Activated CD4-positive, CD25-positive, alpha-beta regulatory T cell treated with anti-CD3 and anti-CD28 coated beads, Interleukin-2, amount 50 U/mL, for 16 hours (primary cell): ENCODE measurements at regions not wholly inside any gene's neighbourhood (a gene's known extent, or its start where the extent isn't known, plus 50 kb on each side); places are given as distances from the start of the nearest gene placed in this dataset.
"Not testable (repeated sequence)": the region's sequence is repeated elsewhere in the genome, so short reads cannot be mapped to it uniquely, and the experiment has no call there.

ENCODE experiments used
- DNase-seq: peaks from one replicate; pipeline ENCODE4 v3.0.0-alpha.2; 2020; ENCODE audit warnings: low read depth, low spot score

GRCh38 chr4:11866391-11866790, 437.7 kb upstream of the HS3ST1 start:
- no peak for DNase-seq

- DNase-seq, result no peak
Measured at GRCh38 chr4:11860996-11861395, 432.3 kb upstream of the HS3ST1 start.

- DNase-seq, result no peak
Measured at GRCh38 chr4:11857881-11858280, 429.2 kb upstream of the HS3ST1 start.

DNA sequence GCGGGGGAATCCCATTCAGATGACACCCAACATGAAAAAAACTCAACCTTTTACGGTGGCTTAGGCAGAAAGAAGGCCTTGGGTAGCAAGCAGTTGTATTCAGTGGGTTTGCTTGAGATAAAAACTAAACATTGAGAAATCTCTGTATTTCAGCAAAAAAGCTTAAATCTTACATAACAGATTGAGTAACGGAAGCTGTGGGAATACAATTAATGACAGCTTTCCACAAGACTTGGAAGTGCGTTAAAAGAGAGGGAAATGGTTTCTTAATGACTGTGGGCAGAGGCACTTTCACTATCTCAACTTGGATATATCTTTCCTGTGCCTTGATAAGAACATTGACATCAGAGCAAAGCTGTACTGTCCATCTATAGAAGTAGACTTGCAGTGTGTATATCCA, 418.5 kb upstream of the HS3ST1 start:
- DNase-seq, result no peak

DNA sequence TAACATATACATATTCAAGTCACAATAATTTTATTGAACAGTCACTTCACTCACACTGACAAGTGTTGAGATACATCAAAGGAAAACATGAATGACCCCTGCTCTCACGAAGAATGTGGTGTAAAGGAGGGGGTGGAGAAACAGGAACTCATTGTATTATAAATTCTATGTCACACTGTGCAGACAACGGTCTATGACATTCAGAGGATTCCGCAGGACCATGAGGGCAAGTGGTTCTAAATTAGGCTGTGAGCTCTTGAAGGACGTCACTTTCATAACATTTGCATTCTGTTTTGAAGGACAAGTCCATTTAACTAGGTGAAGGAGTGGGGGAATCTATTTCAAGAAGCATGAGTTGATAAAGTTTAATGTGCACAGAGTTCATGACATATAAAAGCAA, 415.2 kb upstream of the HS3ST1 start:
- DNase-seq, result no peak

DNA sequence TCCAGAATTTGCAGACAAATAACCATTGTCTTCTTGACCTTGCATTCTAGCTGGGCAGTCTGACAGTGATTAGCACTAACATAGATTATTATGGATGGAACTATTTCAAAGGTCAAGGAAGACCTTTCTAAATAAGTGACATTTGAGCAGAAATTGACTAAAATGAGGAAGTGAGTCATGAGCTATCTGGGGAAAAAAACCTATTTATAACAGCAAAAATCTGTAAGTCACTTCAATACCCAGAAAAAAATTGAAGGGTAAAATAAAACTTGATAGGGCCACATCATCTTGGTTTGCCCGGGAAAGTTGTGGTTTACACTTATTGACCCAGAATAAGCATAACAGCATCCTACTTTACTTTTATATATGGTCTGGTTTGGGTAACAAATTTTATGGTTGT, 414.6 kb upstream of the HS3ST1 start:
- DNase-seq, result no peak

GRCh38 chr4:11842620-11843263, 414.0 kb upstream of the HS3ST1 start:
- DNase-seq, result no peak

GRCh38 chr4:11839889-11840288, 411.2 kb upstream of the HS3ST1 start:
- DNase-seq, result no peak

DNA sequence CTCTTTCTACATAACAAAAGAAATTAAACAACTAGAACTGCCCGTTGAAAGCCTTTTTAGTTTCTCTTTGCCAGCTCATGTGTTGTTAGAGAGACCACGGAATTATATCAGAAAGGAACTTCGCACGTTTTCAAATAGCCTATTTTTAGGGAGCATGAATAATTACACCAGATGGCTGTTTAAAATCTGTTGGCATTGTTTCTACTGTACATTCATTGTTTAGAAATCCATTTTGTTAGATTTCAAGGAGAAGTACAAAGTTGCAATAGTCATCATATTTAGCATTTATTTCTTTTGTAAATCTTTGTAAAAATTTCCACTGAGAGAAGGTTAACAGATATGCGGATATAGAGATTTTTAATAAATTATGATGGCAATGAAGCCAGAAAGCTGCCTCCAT, 403.0 kb upstream of the HS3ST1 start:
- DNase-seq, result no peak

DNA sequence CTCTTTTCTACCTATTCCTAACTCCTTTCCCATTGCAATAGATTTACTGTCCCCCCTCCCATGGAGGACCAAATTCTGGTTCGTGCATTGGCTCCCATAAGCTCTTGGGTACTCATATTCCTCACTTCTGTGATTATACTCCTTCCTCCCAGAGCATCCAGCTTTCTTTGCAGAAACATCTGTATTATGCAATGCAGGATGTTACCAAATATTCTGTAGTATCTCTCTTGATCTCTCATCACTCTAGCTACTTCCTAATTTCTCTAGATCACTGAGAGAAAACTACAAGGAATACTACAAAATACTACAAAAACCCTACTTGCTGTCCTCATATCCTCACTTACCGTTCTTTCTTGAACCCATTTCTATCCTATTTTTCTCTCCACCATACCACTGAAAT, 395.9 kb upstream of the HS3ST1 start:
- DNase-seq, result no peak

- DNase-seq, result no peak
Measured at GRCh38 chr4:11821772-11822430, 393.2 kb upstream of the HS3ST1 start.

DNA sequence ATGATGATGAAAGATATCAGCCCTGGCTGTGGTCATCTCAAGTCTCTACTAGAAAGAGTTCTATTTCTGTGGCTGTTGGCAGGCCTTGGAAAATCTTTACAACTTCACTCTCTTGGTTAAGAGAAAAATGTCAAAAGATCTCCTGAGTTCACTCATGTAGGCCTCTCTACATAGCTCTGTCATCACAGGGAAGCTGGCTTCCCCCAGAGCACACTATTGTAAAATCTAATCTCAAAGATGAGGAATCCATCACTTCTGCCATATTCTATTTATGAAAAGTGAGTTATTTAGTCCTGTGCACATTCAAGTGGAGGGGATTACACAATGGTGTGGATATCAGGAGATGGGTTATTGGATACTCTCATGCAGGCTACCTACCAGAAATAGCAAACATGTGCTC, 388.4 kb upstream of the HS3ST1 start:
- DNase-seq, result no peak

- DNase-seq, result no peak
Measured at GRCh38 chr4:11814758-11815157, 386.1 kb upstream of the HS3ST1 start.

DNA sequence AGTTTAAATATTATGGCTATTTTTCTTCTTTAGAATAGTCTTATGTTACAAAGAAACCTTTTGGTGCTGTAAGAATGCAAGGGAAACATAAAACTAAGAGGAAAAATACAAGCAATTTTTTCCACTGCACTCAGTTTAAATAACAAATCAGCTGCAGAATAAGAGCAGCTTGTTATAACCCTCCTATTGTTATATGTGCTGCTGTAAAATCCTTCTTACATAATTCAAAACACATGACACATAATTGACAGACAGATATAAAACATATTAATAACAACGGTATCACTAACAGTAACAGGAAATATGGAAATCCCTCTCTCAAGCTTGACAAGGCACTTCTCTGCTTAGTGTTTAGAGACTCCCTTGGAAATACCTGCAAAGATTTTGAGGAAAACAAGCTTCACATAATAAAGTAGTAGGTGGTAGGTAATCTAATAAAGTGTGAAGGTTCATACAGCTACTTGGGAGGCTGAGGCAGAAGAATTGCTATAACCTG, 385.3 kb upstream of the HS3ST1 start:
- no peak for DNase-seq

DNA sequence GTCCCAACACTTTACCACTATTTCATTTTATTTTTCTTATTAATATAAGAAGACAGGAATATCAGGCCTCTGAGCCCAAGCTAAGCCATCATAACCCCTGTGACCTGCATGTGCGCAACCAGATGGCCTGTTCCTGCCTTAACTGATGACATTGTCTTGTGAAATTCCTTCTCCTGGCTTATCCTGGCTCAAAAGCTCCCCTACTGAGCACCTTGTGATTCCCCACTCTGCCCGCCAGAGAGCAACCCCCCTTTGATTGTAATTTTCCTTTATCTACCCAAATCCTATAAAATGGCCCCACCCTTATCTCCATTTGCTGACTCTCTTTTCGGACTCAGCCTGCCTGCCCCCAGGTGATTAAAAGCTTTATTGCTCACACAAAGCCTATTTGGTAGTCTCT, 382.8 kb upstream of the HS3ST1 start:
- not testable (repeated sequence) for DNase-seq

DNA sequence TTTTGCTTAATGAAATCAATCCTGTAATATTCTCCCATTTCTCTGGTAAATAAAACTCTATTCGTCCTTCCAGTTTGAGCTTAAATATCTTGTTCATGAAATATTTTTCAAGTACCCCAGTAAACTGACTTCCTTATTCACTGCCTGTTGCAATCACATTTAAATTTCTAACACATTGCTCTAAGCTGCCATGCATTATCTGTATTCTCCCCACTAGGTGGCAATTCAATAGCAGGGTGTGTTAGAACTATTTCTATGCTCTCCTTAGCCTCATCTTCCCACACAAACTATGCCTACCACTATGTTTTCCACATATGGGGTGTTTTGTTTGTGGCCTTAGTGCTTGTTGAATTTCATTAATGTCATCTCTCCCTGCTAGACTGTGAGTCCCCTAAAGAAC, 377.1 kb upstream of the HS3ST1 start:
- no peak for DNase-seq

DNA sequence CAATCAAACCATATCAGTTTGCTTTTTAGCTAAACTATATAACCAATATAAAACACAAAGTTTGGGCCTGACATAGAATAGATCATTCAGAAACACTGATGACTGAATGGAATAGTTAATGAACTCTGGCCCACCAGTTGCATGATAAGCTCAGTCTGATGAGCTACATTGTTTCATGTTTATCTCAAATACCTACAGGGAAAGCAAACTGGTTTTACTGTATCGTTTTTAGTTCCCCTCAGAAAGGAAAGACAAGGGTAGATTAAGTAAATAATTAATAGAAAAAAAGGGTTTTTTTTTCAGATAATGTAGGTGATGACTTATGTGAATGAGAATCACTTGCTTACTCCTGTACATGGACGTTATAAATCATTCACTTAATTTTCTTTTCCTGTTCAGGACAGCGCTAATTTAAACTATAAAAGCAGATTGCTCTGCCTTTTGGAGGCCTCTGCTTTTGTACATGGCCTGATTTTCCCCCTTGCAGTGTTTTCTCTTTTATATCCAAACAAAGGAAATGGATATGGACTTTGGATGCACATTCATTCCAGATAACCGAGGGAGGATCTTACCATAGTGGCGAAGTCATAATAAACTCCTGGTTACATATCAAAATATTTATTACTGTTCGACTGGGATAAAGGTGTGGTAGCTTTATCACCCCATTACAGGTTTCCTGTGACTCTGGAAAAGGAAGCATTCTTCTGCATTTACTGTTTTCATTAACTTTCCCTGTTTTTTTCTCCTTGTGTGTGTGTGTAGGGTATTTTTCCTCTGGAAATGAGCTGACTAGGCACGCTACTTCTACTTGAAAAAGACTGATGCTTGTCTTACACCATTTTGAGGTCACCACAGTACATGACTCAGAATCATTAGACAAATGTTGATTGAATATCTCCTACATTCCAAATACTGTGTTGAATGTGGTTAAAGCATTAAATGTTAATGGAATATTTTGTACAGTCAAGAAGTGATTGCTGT, 373.1 kb upstream of the HS3ST1 start:
- no peak for DNase-seq

GRCh38 chr4:11799196-11799595, 370.5 kb upstream of the HS3ST1 start:
- no peak for DNase-seq

DNA sequence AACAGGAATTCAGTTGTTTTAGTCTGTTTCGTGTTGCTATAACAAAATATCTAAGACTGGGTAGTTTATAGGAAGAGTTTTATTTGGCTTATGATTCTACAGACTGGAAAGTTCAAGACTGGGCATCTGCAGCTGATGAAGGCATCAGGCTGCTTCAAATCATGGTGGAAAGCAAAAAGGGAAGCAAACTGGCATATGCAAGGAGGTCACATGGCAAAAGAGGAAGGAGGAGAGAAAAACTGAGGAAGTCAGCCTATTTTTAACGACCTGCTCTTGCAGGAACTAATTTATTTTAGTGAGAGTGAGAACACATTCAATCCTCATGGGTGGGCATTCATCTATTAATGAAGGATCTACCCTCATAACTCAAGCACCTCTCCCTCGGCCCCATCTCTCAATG, 363.1 kb upstream of the HS3ST1 start:
- no peak for DNase-seq

- DNase-seq, result no peak
Measured at GRCh38 chr4:11790230-11790629, 361.5 kb upstream of the HS3ST1 start.

DNA sequence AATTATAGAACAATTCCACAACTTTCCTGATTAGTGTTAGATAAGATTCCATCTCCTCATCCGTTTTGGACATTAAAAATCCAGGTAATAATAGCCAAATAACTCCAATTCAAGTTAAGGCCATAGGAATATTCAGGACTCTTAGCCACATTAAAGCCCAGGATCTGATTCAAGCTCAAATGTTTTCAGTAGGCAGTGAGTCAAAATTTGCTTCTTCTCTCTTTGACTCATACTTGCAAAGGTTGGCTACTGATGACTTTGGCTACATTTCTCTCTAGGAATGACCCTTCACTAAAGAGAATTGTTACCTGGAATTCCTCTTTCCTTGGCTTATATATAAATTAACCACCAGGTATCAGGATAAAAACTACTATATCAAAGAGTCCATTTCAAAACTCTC, 354.9 kb upstream of the HS3ST1 start:
- no peak for DNase-seq

DNA sequence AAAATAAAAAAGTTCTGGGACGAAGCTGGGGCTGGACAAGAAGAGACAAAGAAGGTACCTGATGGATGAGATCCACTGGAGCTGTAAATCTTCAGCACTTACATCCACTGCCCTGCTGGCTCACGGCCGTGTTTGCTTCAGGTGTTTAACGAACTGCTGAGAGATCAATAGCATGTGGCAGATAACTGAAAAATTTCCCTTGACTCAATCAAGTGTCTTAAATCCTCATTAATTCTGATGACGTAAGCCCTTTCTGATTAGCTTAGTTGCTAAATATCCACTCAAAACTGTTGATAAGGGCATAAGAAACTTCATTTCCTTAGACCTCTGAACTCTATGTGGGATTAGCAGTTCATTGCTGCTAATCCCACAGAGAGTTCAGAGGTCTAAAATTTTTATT, 354.2 kb upstream of the HS3ST1 start:
- DNase-seq, result no peak
